ENCODE measurements at regions not wholly inside any gene's neighbourhood (a gene's known extent, or its start where the extent isn't known, plus 50 kb on each side); places are given as distances from the start of the nearest gene placed in this dataset.

DNA sequence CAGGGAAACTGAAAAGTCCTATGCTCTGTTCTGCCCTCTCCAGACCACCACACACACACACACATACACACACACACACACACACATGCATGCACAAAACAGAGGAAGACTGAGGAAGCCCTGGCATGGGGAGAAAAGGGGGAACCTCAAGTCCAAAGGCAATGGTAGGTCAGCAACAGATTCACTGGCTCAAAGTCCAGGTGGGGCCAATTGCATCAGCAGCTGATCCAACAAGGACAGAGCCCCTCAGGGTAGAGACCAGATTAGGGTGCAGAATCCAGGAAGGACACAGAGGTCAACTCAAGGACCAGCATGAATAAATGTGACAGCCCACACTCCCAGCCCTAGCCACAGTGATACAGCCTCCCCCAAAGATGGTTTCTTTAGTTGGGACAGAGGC lies 425.0 kb upstream of the SOX5 start:
- H3K4me3 ChIP-seq: no peak overlapping the region
- ATAC-seq: no peak
- intact Hi-C loops (cut with DNase I): no loop called here
- DNase-seq: no peak
- no peaks in the 10 kb centered on the region for H3K4me1 ChIP-seq
- no peak overlapping the region for H3K27ac ChIP-seq
- H3K36me3 ChIP-seq: no peaks in the 10 kb centered on the region
- H3K27me3 ChIP-seq: no peaks in the 10 kb centered on the region
- TF ChIP-seq, protein P1, sequence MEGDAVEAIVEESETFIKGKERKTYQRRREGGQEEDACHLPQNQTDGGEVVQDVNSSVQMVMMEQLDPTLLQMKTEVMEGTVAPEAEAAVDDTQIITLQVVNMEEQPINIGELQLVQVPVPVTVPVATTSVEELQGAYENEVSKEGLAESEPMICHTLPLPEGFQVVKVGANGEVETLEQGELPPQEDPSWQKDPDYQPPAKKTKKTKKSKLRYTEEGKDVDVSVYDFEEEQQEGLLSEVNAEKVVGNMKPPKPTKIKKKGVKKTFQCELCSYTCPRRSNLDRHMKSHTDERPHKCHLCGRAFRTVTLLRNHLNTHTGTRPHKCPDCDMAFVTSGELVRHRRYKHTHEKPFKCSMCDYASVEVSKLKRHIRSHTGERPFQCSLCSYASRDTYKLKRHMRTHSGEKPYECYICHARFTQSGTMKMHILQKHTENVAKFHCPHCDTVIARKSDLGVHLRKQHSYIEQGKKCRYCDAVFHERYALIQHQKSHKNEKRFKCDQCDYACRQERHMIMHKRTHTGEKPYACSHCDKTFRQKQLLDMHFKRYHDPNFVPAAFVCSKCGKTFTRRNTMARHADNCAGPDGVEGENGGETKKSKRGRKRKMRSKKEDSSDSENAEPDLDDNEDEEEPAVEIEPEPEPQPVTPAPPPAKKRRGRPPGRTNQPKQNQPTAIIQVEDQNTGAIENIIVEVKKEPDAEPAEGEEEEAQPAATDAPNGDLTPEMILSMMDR (IDR thresholded peaks at IDR 0.05): no peak
- H3K9me3 ChIP-seq: no peaks in the 10 kb centered on the region
- FAIRE-seq: no peak

DNA sequence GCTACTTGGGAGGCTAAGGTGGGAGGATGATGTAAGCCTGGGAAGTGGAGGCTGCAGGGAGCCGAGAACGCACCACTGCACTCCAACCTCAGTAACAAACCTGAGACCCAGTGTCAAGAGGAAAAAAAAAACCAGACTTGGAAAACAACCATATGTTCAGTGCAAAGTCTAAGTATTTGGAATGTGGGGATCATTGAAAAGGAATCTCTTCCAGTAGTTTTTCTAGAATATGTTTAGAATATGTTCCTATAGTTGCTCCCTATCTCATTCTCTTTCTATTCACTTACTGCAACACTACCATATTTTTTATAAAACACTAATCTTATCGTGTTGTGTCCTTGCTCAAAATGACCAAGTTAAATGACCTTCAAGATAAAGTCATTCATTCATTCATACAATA lies 423.5 kb upstream of the SOX5 start:
- intact Hi-C loops (cut with DNase I): no loop called here
- no peak for ATAC-seq
- Histone ChIP-seq H3K27ac (no peak overlapping the region), H3K27me3 (no peaks in the 10 kb centered on the region), H3K36me3 (no peaks in the 10 kb centered on the region), H3K4me3 (no peak overlapping the region), H3K4me1 (no peaks in the 10 kb centered on the region), H3K9me3 (no peaks in the 10 kb centered on the region)
- TF ChIP-seq, protein P1 (IDR thresholded peaks at IDR 0.05): no peak
- FAIRE-seq: no peak
- no peak for DNase-seq
- 69 to 86% methylated on average over 3 of the region's 3 CpGs for WGBS, 2 donors

DNA sequence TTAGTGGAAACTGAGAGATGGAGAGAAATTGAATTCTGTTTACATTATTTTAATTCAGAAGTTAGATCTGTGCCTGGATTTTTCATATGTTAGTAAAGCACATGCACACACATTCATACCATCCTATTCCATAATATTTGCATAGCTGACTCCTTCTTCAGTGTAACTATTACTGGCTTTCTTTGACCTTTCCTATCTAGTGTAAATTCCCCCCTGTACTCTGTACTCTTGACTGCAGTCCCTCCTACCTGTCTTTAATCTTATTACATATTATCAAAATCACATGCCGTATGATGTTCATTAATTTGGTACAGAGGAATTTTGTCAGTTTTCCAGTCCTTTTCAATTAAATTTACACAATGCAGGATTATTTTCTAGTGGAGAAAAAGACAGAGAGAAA lies 417.0 kb upstream of the SOX5 start:
- Histone ChIP-seq H3K4me1 (no peaks in the 10 kb centered on the region), H3K9me3 (no peaks in the 10 kb centered on the region), H3K4me3 (no peak overlapping the region), H3K36me3 (no peaks in the 10 kb centered on the region), H3K27ac (no peak overlapping the region), H3K27me3 (no peaks in the 10 kb centered on the region)
- intact Hi-C loops (cut with DNase I): no loop called here
- FAIRE-seq (no peak), ATAC-seq (no peak), DNase-seq (no peak)
- WGBS, 2 donors: 25 to 28% methylated on average over 1 of the region's 1 CpG
- TF ChIP-seq, protein P1 (IDR thresholded peaks at IDR 0.05): no peak

DNA sequence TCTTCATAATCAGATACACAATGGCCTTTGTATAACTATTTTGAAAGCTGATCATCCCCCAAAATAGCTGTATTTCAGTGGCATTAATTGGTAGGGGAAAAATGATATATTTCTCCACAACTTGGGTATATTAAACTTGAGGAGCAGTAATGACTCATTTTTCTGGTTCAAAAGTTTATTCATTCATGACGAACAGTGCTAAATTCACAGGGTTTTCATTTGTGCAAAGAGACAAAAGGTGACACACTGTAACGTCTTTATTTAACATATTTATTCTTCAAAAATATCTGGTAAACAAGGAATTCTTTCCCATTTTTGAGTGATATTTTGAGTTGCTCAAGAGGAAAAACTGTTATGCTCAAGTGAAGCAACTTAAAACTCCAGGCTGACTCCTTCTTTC lies 415.5 kb upstream of the SOX5 start:
- FAIRE-seq (no peak), DNase-seq (no peak), ATAC-seq (no peak)
- H3K27ac ChIP-seq: no peak overlapping the region
- no peaks in the 10 kb centered on the region for H3K27me3 ChIP-seq
- 41 to 58% methylated on average over 2 of the region's 2 CpGs for whole genome bisulfite sequencing, 2 donors
- TF ChIP-seq, protein P1 (IDR thresholded peaks at IDR 0.05): no peak
- H3K36me3 ChIP-seq: no peaks in the 10 kb centered on the region
- H3K9me3 ChIP-seq: no peaks in the 10 kb centered on the region
- no peaks in the 10 kb centered on the region for H3K4me1 ChIP-seq
- intact Hi-C loops (cut with DNase I): no loop called here
- no peak overlapping the region for H3K4me3 ChIP-seq

DNA sequence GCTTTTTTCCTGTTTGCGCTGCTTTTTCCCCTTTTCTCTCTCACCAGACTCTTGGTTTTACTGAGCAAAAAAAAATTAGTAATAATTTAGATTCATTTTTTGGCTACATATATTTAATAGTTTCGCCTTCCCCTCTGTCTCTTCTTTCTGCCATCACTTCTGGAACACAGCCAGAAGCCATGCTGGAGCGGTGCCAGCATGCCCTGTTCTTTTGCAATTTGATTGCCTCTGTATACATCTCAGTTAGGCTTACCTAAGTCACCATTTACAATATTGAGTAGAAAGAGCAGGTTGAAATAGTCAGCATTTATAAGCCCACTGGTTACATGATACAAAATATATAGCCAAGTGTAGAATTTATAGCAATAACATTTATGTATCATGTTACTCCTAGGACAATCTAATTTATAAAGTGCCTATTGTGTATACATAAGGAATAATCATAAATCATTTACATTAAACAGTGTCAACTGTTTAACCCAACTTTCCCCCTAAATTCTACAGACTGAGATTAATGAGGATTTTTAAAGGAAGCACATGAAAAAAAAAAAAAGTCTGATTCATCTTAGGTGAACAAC lies 413.8 kb upstream of the SOX5 start:
- intact Hi-C loops (cut with DNase I): no loop called here
- ATAC-seq (no peak), DNase-seq (peak in 1 of 6 donors; percentile 67), FAIRE-seq (no peak)
- TF ChIP-seq, protein P1 (IDR thresholded peaks at IDR 0.05): no peak
- Histone ChIP-seq H3K9me3 (no peaks in the 10 kb centered on the region), H3K4me3 (no peak overlapping the region), H3K27ac (no peak overlapping the region), H3K4me1 (no peaks in the 10 kb centered on the region), H3K27me3 (no peaks in the 10 kb centered on the region), H3K36me3 (no peaks in the 10 kb centered on the region)
- WGBS, 2 donors: 63% methylated on average over 3 of the region's 3 CpGs

Data from pancreas (tissue), 10 donors.